ENCODE measurements at regions not wholly inside any gene's neighbourhood (a gene's known extent, or its start where the extent isn't known, plus 50 kb on each side); places are given as distances from the start of the nearest gene placed in this dataset.

- no peak for DNase-seq (ENCODE audit: extremely low read depth, low read depth, low spot score)
Observed at GRCh38 chr5:40292006-40292405, 387.7 kb upstream of the PTGER4 start.

- peak; percentile 2 for DNase-seq (ENCODE audit: extremely low read depth, low read depth, low spot score)
Observed at GRCh38 chr5:40291338-40291737, 388.4 kb upstream of the PTGER4 start.

- DNase-seq (ENCODE audit: extremely low read depth, low read depth, low spot score): no peak
Observed at GRCh38 chr5:40288800-40289485, 390.8 kb upstream of the PTGER4 start.

- no peak for DNase-seq (ENCODE audit: extremely low read depth, low read depth, low spot score)
Observed at GRCh38 chr5:40284863-40285262, 394.9 kb upstream of the PTGER4 start.

- no peak for DNase-seq (ENCODE audit: extremely low read depth, low read depth, low spot score)
Observed at GRCh38 chr5:40278881-40279280, 400.8 kb upstream of the PTGER4 start.

GRCh38 chr5:40277161-40277906, 402.4 kb upstream of the PTGER4 start:
- DNase-seq (ENCODE audit: extremely low read depth, low read depth, low spot score): no peak

GRCh38 chr5:40276426-40277102, 403.2 kb upstream of the PTGER4 start:
- no peak for DNase-seq (ENCODE audit: extremely low read depth, low read depth, low spot score)

- DNase-seq (ENCODE audit: extremely low read depth, low read depth, low spot score): no peak
Observed at GRCh38 chr5:40274568-40274967, 405.1 kb upstream of the PTGER4 start.

- no peak for DNase-seq (ENCODE audit: extremely low read depth, low read depth, low spot score)
Observed at GRCh38 chr5:40273936-40274335, 405.8 kb upstream of the PTGER4 start.

GRCh38 chr5:40271476-40271875, 408.2 kb upstream of the PTGER4 start:
- DNase-seq (ENCODE audit: extremely low read depth, low read depth, low spot score): no peak

- DNase-seq (ENCODE audit: extremely low read depth, low read depth, low spot score): no peak
Observed at GRCh38 chr5:40270274-40270845, 409.4 kb upstream of the PTGER4 start.

GRCh38 chr5:40268088-40268487, 411.6 kb upstream of the PTGER4 start:
- DNase-seq (ENCODE audit: extremely low read depth, low read depth, low spot score): no peak

GRCh38 chr5:40266952-40267351, 412.8 kb upstream of the PTGER4 start:
- no peak for DNase-seq (ENCODE audit: extremely low read depth, low read depth, low spot score)

GRCh38 chr5:40261984-40262383, 417.7 kb upstream of the PTGER4 start:
- no peak for DNase-seq (ENCODE audit: extremely low read depth, low read depth, low spot score)

GRCh38 chr5:40260361-40260760, 419.4 kb upstream of the PTGER4 start:
- no peak for DNase-seq (ENCODE audit: extremely low read depth, low read depth, low spot score)

- DNase-seq (ENCODE audit: extremely low read depth, low read depth, low spot score): peak; percentile 37
Observed at GRCh38 chr5:40258222-40258621, 421.5 kb upstream of the PTGER4 start.

- no peak for DNase-seq (ENCODE audit: extremely low read depth, low read depth, low spot score)
Observed at GRCh38 chr5:40240671-40241070, 439.0 kb upstream of the PTGER4 start.

GRCh38 chr5:40240111-40240510, 439.6 kb upstream of the PTGER4 start:
- DNase-seq (ENCODE audit: extremely low read depth, low read depth, low spot score): no peak

GRCh38 chr5:40238066-40238745, 441.5 kb upstream of the PTGER4 start:
- DNase-seq (ENCODE audit: extremely low read depth, low read depth, low spot score): no peak

GRCh38 chr5:40235471-40236400, 444.0 kb upstream of the PTGER4 start:
- DNase-seq (ENCODE audit: extremely low read depth, low read depth, low spot score): no peak

Measured in glomerular endothelial cell (primary cell).